B cell (primary cell): ENCODE measurements at regions not wholly inside any gene's neighbourhood (a gene's known extent, or its start where the extent isn't known, plus 50 kb on each side); places are given as distances from the start of the nearest gene placed in this dataset.

ENCODE experiments used
- ATAC-seq: fragments of 200-7000 bp; cut with Tn5 transposase; one replicate; pipeline ENCODE4 v1.10.0; 2021; ENCODE audit warnings: low read depth, mild to moderate bottlenecking, moderate number of reproducible peaks, moderate library complexity
- CTCF ChIA-PET: fragments of 350-600 bp; sonication (Branson Sonifier 250); formaldehyde crosslinking; loops from one replicate; lab custom pipeline; 2021; ENCODE audit warnings: antibody characterized with exemption, inconsistent platforms; lab: Charles Lee
- POLR2A ChIA-PET: fragments of 350-600 bp; sonication (Branson Sonifier 250); formaldehyde crosslinking; loops from one replicate; lab custom pipeline; 2021; ENCODE audit warnings: antibody characterized with exemption; lab: Charles Lee
- DNase-seq: peaks from one replicate; pipeline ENCODE4 v3.0.0; 2013
- H2AFZ ChIP-seq: 2 replicates; pipeline ENCODE4 v1.6.1; 2012; ENCODE audit warnings: mild to moderate bottlenecking, low read depth, low read length; ENCODE audit not compliant: insufficient read depth, poor library complexity, severe bottlenecking
- H3K27ac ChIP-seq, 2 donors: 1 replicate in 1 of 2; 2 replicates in 1 of 2; pipeline ENCODE4 v1.5.1; 2012 to 2013; ENCODE audit warnings: low read length in 2 of 2, mild to moderate bottlenecking in 2 of 2, moderate library complexity in 1 of 2
- H3K27me3 ChIP-seq, 4 experiments: fragments of 200-600 bp in 1 of 4; sonication (generic) in 1 of 4; replicated peaks in 1 of 4; 1 replicate in 2 of 4; 2 replicates in 2 of 4; pipeline versions ENCODE4 v1.6.1 to v1.7.0; 2013 to 2016; ENCODE audit warnings: low read length in 3 of 4, mild to moderate bottlenecking in 2 of 4, mixed read lengths in 1 of 4, moderate library complexity in 1 of 4; ENCODE audit not compliant: insufficient read depth in 4 of 4, control insufficient read depth in 3 of 4; ENCODE audit errors: control extremely low read depth in 1 of 4
- H3K36me3 ChIP-seq, 2 experiments: replicated peaks in 1 of 2; 1 replicate in 1 of 2; 2 replicates in 1 of 2; pipeline versions ENCODE4 v1.6.1 to v1.7.1; 2013; ENCODE audit warnings: low read length in 1 of 2; ENCODE audit not compliant: insufficient read depth in 2 of 2, control insufficient read depth in 1 of 2; ENCODE audit errors: control extremely low read depth in 1 of 2, extremely low read depth in 1 of 2
- H3K4me1 ChIP-seq, 2 donors: fragments of 200-600 bp in 1 of 2; sonication (generic) in 1 of 2; 1 replicate in 1 of 2; 2 replicates in 1 of 2; pipeline versions ENCODE4 v1.5.1 to v1.6.1; 2013 to 2017; ENCODE audit warnings: low read length in 2 of 2; ENCODE audit not compliant: control insufficient read depth in 2 of 2, insufficient read depth in 2 of 2
- H3K4me2 ChIP-seq: replicated peaks from 2 replicates; pipeline ENCODE3; 2012; ENCODE audit warnings: mild to moderate bottlenecking, low read depth, low read length; ENCODE audit not compliant: poor library complexity, severe bottlenecking
- H3K4me3 ChIP-seq, 5 experiments: fragments of 200-600 bp in 1 of 5; sonication (generic) in 1 of 5; 1 replicate in 3 of 5; 2 replicates in 2 of 5; pipeline versions ENCODE4 v1.5.1 to v1.7.0; 2011 to 2016; ENCODE audit warnings: low read length in 4 of 5, mild to moderate bottlenecking in 4 of 5, low read depth in 2 of 5, control low read depth in 1 of 5, moderate library complexity in 1 of 5; ENCODE audit not compliant: insufficient read depth in 1 of 5; ENCODE audit errors: control extremely low read depth in 1 of 5, extremely low read depth in 1 of 5
- H3K79me2 ChIP-seq: fragments of 200-600 bp; sonication (generic); one replicate; pipeline ENCODE4 v1.6.0; 2016; ENCODE audit warnings: low read length; ENCODE audit not compliant: control insufficient read depth, insufficient read depth
- H3K9ac ChIP-seq: fragments of 200-600 bp; sonication (generic); 2 replicates; pipeline ENCODE4 v1.6.1; 2017; ENCODE audit warnings: mild to moderate bottlenecking, low read length, moderate library complexity
- H3K9me3 ChIP-seq, 3 donors: one replicate each; pipeline versions ENCODE4 v1.6.1 to v1.7.1; 2013; ENCODE audit warnings: low read length in 2 of 3; ENCODE audit not compliant: control insufficient read depth in 2 of 3, insufficient read depth in 1 of 3; ENCODE audit errors: control extremely low read depth in 1 of 3
- H4K20me1 ChIP-seq: 2 replicates; pipeline ENCODE4 v1.6.0; 2012; ENCODE audit warnings: mild to moderate bottlenecking, low read length; ENCODE audit not compliant: insufficient read depth, control insufficient read depth, poor library complexity, severe bottlenecking
- H3K27ac Mint-ChIP-seq: one replicate; pipeline ENCODE4 v1.8.0; 2021; ENCODE audit warnings: mixed read lengths
- H3K27me3 Mint-ChIP-seq: one replicate; pipeline ENCODE4 v1.8.0; 2021; ENCODE audit warnings: mixed read lengths
- H3K4me1 Mint-ChIP-seq: one replicate; pipeline ENCODE4 v1.8.0; 2021; ENCODE audit warnings: mixed read lengths
- H3K4me3 Mint-ChIP-seq: one replicate; pipeline ENCODE4 v1.8.0; 2021; ENCODE audit warnings: mixed read lengths
- H3K9me3 Mint-ChIP-seq: one replicate; pipeline ENCODE4 v1.8.0; 2022; ENCODE audit warnings: mixed read lengths; ENCODE audit not compliant: insufficient read depth
- CTCF ChIP-seq: fragments of 200-600 bp; IDR thresholded peaks from one replicate; pipeline ENCODE4 v1.8.0; 2022; ENCODE audit warnings: antibody characterized with exemption, mild to moderate bottlenecking
- EZH2 ChIP-seq: IDR thresholded peaks from 2 replicates; pipeline ENCODE4 v1.6.1; 2012; ENCODE audit warnings: borderline replicate concordance, low read depth, mild to moderate bottlenecking, moderate library complexity, low read length; ENCODE audit not compliant: insufficient read depth, poor library complexity, severe bottlenecking
- WGBS: methylation state at CpG from one replicate; pipeline ENCODE4 v1.1.5; 2013; ENCODE audit warnings: missing lambda C conversion rate; ENCODE audit not compliant: insufficient coverage; 5-methylcytosine and 5-hydroxymethylcytosine counted together
- intact Hi-C: fragments of 100-400 bp; cut with micrococcal nuclease; formaldehyde crosslinking; loops from one replicate; pipeline ENCODE4 v1.10.0; 2022

GRCh38 chr6:80742481-80742880 lies 636.0 kb downstream of the BCKDHB start:
- Histone ChIP-seq H3K9ac (no peak overlapping the region), H3K4me2 (no peak overlapping the region), H4K20me1 (no peaks in the 10 kb centered on the region), H2AFZ (no peak overlapping the region), H3K4me1 (no peaks in the 10 kb centered on the region), H3K36me3 (no peaks in the 10 kb centered on the region), H3K4me3 (no peak overlapping the region), H3K27ac (no peak overlapping the region), H3K27me3 (no peaks in the 10 kb centered on the region), H3K9me3 (no peaks in the 10 kb centered on the region), H3K79me2 (no peaks in the 10 kb centered on the region)
- Mint-ChIP-seq H3K4me3 (no peak overlapping the region), H3K4me1 (no peaks in the 10 kb centered on the region), H3K9me3 (peaks cover 2% of the 10 kb centered on the region), H3K27me3 (no peaks in the 10 kb centered on the region), H3K27ac (no peak overlapping the region)
- DNase-seq = no peak
- intact Hi-C loops = no loop called here
- CTCF ChIA-PET = no interaction called here
- TF ChIP-seq EZH2 (no peak), CTCF (no peak)
- 40% methylated on average over 1 of the region's 2 CpGs for WGBS
- ATAC-seq = no peak
- POLR2A ChIA-PET = no interaction called here

- WGBS = no CpG with 5 or more reads among the region's 2 CpGs
- Histone ChIP-seq H3K27me3 (no peaks in the 10 kb centered on the region), H3K79me2 (no peaks in the 10 kb centered on the region), H3K4me2 (no peak overlapping the region), H3K4me3 (no peak overlapping the region), H3K9ac (no peak overlapping the region), H3K9me3 (no peaks in the 10 kb centered on the region), H3K4me1 (no peaks in the 10 kb centered on the region), H4K20me1 (no peaks in the 10 kb centered on the region), H3K27ac (no peak overlapping the region), H2AFZ (no peak overlapping the region), H3K36me3 (no peaks in the 10 kb centered on the region)
- POLR2A ChIA-PET = no interaction called here
- intact Hi-C loops = no loop called here
- Mint-ChIP-seq H3K4me3 (no peak overlapping the region), H3K9me3 (no peaks in the 10 kb centered on the region), H3K27ac (no peak overlapping the region), H3K4me1 (no peaks in the 10 kb centered on the region), H3K27me3 (no peaks in the 10 kb centered on the region)
- no peak for ATAC-seq
- CTCF ChIA-PET = no interaction called here
- TF ChIP-seq CTCF = no peak
- TF ChIP-seq EZH2 = no peak
- no peak for DNase-seq
Observed at GRCh38 chr6:80733641-80734040, 627.2 kb downstream of the BCKDHB start.
